HCT116 (cell line): ENCODE measurements at regions not wholly inside any gene's neighbourhood (a gene's known extent, or its start where the extent isn't known, plus 50 kb on each side); places are given as distances from the start of the nearest gene placed in this dataset.
"Not testable (repeated sequence)": the region's sequence is repeated elsewhere in the genome, so short reads cannot be mapped to it uniquely, and the experiment has no call there.

Experiments used
- ATAC-seq: fragments of 200-7000 bp; cut with Tn5 transposase; 2 replicates; pipeline ENCODE4 v1.9.1; 2020; ENCODE audit warnings: mild to moderate bottlenecking, moderate library complexity
- BruUV-seq: library from RNA; stranded (reverse); fragments of 400-500 nt; replicated peaks from 2 replicates; lab custom pipeline; 2021; lab: Mats Ljungman, UMichigan
- CTCF ChIA-PET: fragments of 300-600 bp; sonication (Branson Sonifier 250); formaldehyde crosslinking; loops from one replicate; lab custom pipeline; 2021; ENCODE audit warnings: antibody characterized with exemption; lab: Charles Lee
- POLR2A ChIA-PET: fragments of 300-600, 350-600 bp; sonication (Branson Sonifier 250); formaldehyde crosslinking; loops from one replicate; lab custom pipeline; 2021; ENCODE audit warnings: antibody characterized with exemption; lab: Charles Lee
- RAD21 ChIA-PET, 2 experiments: fragments of 300-600 bp; sonication (Branson Sonifier 250); formaldehyde crosslinking; loops; one replicate each; lab custom pipeline; 2023; ENCODE audit warnings: low total read pairs in 2 of 2; ENCODE audit not compliant: uncharacterized antibody in 2 of 2, unreplicated experiment in 2 of 2, low non-redundant PET in 1 of 2; lab: Charles Lee
- DNase-seq: peaks from one replicate; pipeline ENCODE4 v3.0.0-alpha.2; 2010; ENCODE audit warnings: low read depth, low spot score
- H2AFZ ChIP-seq: fragments of 200-600 bp; shearing (Covaris generic), sonication (generic); 2 replicates; pipeline ENCODE4 v1.6.1; 2017; ENCODE audit warnings: low read depth, mixed run types, mixed read lengths, antibody characterized with exemption, low read length; ENCODE audit not compliant: poor library complexity, severe bottlenecking
- H3K27ac ChIP-seq: 2 replicates; pipeline ENCODE4 v1.5.1; 2012; ENCODE audit warnings: low read depth, low read length
- H3K27me3 ChIP-seq: fragments of 200-600 bp; sonication (generic); 2 replicates; pipeline ENCODE4 v1.6.1; 2016; ENCODE audit warnings: mixed run types, low read length, mixed read lengths; ENCODE audit not compliant: insufficient read depth
- H3K36me3 ChIP-seq, 2 experiments: fragments of 200-500 bp in 1 of 2; fragments of 200-600 bp in 1 of 2; sonication (Bioruptor generic) in 1 of 2; sonication (generic) in 1 of 2; 2 replicates each; pipeline versions ENCODE4 v1.5.1 to v1.6.1; 2014 to 2016; ENCODE audit warnings: low read length in 2 of 2, inconsistent platforms in 1 of 2, mixed read lengths in 1 of 2, mixed run types in 1 of 2; ENCODE audit not compliant: insufficient read depth in 2 of 2, control insufficient read depth in 1 of 2
- H3K4me1 ChIP-seq, 2 experiments: fragments of 200-600 bp in 1 of 2; sonication (generic) in 1 of 2; 2 replicates each; pipeline versions ENCODE4 v1.5.1 to v1.6.1; 2012 to 2017; ENCODE audit warnings: low read length in 2 of 2, inconsistent platforms in 1 of 2, mild to moderate bottlenecking in 1 of 2, mixed read lengths in 1 of 2, mixed run types in 1 of 2, moderate library complexity in 1 of 2; ENCODE audit not compliant: insufficient read depth in 2 of 2, control insufficient read depth in 1 of 2
- H3K4me2 ChIP-seq: fragments of 200-600 bp; sonication (generic); 2 replicates; pipeline ENCODE4 v1.6.1; 2017; ENCODE audit warnings: mixed run types, low read length, mixed read lengths
- H3K4me3 ChIP-seq, 2 experiments: fragments of 200-600 bp in 1 of 2; sonication (generic) in 1 of 2; replicated peaks in 1 of 2; 2 replicates each; pipeline ENCODE4 v1.5.1; 2011 to 2016; ENCODE audit warnings: low read length in 2 of 2, control low read depth in 1 of 2, low read depth in 1 of 2, mild to moderate bottlenecking in 1 of 2, mixed read lengths in 1 of 2, mixed run types in 1 of 2
- H3K79me2 ChIP-seq: fragments of 200-600 bp; sonication (generic); 2 replicates; pipeline ENCODE4 v1.6.1; 2017; ENCODE audit warnings: mild to moderate bottlenecking, mixed run types, low read length, moderate library complexity, mixed read lengths; ENCODE audit not compliant: insufficient read depth
- H3K9ac ChIP-seq: fragments of 200-600 bp; sonication (generic); 2 replicates; pipeline ENCODE4 v1.6.1; 2016; ENCODE audit warnings: low read length, mixed read lengths
- H3K9me2 ChIP-seq: fragments of 200-600 bp; sonication (generic), shearing (Covaris generic); 2 replicates; pipeline ENCODE4 v1.6.1; 2017; ENCODE audit warnings: mixed run types, mild to moderate bottlenecking, moderate library complexity; ENCODE audit not compliant: insufficient read depth
- H3K9me3 ChIP-seq, 2 experiments: fragments of 200-500 bp in 1 of 2; fragments of 200-600 bp in 1 of 2; sonication (Bioruptor generic) in 1 of 2; sonication (generic) in 1 of 2; 2 replicates each; pipeline ENCODE4 v1.6.1; 2014 to 2017; ENCODE audit warnings: low read length in 2 of 2, mixed read lengths in 2 of 2, inconsistent platforms in 1 of 2, low read depth in 1 of 2, mild to moderate bottlenecking in 1 of 2, mixed run types in 1 of 2, moderate library complexity in 1 of 2; ENCODE audit not compliant: control insufficient read depth in 1 of 2, insufficient read depth in 1 of 2
- H4K20me1 ChIP-seq: fragments of 200-600 bp; sonication (generic), shearing (Covaris generic); 2 replicates; pipeline ENCODE4 v1.6.1; 2017; ENCODE audit warnings: mixed run types, mild to moderate bottlenecking, moderate library complexity; ENCODE audit not compliant: insufficient read depth
- intact Hi-C: fragments of 100-400 bp; cut with micrococcal nuclease; formaldehyde crosslinking; loops from 2 replicates; pipeline ENCODE4 v1.10.0; 2022

DNA sequence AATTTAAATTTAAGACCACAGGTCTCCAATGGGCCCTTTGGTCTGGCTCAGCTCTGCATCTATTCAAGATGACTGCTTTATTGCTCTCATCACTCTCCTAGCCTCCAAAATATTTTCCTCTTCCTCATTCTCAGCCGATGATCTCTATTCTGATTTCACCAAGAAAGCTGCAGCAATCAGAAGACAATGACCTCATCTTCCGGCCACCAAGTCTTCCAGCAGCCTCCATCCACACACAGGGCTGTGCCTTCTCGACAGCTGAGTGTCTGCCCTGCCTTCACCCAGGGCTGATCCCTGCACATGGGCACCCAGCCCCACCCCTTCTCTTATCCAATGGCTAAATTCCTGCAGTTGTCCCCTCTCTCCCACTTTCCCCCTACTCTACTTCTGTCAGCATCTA, 167.1 kb upstream of the NBPF12 start:
- H3K9me3 ChIP-seq, H4K20me1 ChIP-seq, H3K4me3 ChIP-seq, H3K4me1 ChIP-seq, CTCF ChIA-PET, POLR2A ChIA-PET, DNase-seq, ATAC-seq, H3K27me3 ChIP-seq, intact Hi-C loops, RAD21 ChIA-PET, H3K9ac ChIP-seq, H3K79me2 ChIP-seq, H3K9me2 ChIP-seq, H3K27ac ChIP-seq, BruUV-seq, H2AFZ ChIP-seq, H3K4me2 ChIP-seq, H3K36me3 ChIP-seq: not testable (repeated sequence)

DNA sequence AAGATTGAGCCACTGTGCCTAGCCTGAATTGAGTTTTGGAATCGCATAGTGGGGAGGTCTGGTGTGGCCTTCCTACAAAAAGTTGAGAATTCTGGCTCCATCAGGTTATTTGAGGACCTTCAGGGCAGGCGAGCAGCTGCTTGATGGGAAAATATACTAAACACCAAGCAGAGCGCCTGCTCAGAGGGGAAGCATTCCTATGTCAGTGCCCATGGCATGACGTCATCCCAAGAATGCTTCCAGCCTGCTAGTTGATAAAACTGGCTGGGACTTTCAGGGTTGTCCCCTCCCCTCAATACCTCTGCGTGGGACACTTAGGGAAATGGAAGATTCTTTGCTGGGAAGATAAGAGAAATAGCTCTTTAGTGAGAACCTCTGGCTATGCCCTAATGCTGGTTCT, 174.9 kb upstream of the NBPF12 start:
- H3K79me2 ChIP-seq, H2AFZ ChIP-seq, DNase-seq, H3K9ac ChIP-seq, H3K9me2 ChIP-seq, CTCF ChIA-PET, RAD21 ChIA-PET, BruUV-seq, H3K36me3 ChIP-seq, H3K27ac ChIP-seq, ATAC-seq, POLR2A ChIA-PET, H3K4me2 ChIP-seq, H3K9me3 ChIP-seq, H3K4me3 ChIP-seq, H4K20me1 ChIP-seq, intact Hi-C loops, H3K4me1 ChIP-seq, H3K27me3 ChIP-seq: not testable (repeated sequence)

DNA sequence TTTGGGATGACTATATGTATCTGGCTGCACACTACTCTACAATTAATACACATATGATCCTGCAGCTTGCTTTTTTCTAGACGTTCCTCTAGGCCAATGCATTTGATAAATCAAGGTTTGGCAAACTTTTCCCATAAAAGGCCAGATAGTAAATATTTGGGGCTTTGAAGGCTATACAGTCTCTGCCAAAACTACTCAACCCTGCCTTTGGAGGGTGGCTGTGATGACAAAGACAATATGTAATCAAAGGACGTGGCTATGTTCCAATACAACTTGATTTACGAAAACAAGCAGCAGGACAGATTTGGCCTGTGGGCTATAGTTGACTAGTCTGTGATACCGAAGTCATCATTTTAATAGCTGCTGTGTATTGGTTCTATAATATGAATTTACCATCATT, 181.3 kb upstream of the NBPF12 start:
- H3K4me2 ChIP-seq, H4K20me1 ChIP-seq, DNase-seq, H3K9me3 ChIP-seq, BruUV-seq, H3K79me2 ChIP-seq, intact Hi-C loops, H3K4me1 ChIP-seq, H2AFZ ChIP-seq, RAD21 ChIA-PET, H3K27ac ChIP-seq, POLR2A ChIA-PET, CTCF ChIA-PET, H3K9ac ChIP-seq, H3K9me2 ChIP-seq, H3K27me3 ChIP-seq, ATAC-seq, H3K4me3 ChIP-seq, H3K36me3 ChIP-seq: not testable (repeated sequence)
